GM18858 (cell line): ENCODE measurements at regions not wholly inside any gene's neighbourhood (a gene's known extent, or its start where the extent isn't known, plus 50 kb on each side); places are given as distances from the start of the nearest gene placed in this dataset.

ENCODE experiments used
- ATAC-seq: cut with Tn5 transposase; IDR thresholded peaks from one replicate; pipeline ENCODE4 v1.9.1; 2021; ENCODE audit not compliant: unreplicated experiment

DNA sequence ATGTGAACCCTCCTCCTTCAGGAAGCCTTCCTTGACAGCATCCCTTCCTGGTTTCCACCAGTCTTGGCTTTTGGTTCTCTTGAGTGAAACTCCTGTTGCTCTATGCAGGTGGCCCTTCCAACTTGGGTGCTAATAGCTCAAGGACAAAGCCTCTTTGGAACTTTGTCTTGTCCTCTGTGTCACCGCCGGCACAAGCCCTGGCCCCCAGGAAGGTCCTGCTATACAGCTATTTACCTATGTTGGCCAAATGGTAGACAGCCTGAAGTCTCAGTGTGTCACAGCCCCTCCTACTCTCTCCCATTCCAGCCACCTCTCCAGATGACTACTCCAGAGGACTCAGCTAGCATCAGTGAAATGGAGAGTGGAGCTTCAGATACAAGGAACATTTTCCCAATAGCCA is 94.7 kb upstream of the ZNF618 start:
- ATAC-seq = no peak

DNA sequence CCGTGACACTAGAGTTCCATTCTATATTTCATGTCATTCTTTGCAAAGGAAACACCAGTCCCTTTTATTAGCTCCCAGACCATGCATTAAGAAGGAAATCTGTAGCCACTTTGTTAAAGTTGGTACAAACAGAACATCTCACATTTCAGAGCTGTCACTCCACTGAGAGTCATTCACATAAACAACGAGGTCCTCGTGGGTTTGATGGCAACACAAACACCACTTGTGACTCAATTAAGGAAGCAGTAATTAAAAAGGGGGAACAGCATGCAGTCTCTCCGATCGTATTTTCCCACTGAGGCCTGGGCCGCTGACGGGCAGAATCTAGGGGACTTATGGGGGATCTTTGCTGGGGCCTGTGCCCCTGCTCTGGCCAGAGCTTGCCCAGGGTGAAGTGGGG is 94.2 kb upstream of the ZNF618 start:
- no peak for ATAC-seq

DNA sequence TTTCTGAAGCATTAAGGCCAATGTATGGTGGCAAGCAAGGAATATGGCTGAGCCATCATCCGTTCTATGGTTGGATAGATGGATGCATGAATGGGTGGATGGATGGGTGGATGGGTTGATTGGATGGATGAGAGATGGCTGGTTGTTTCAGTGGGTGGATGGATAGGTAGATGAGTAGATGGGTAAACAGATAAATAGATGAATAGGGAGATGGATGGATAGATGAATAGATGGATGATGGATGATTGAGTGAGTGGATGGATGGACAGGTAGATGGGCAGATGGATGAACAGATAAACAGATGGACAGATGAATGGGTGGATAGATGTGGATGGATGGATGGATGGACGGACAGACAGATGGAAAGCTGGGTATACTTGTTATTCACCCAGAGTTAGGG is 92.6 kb upstream of the ZNF618 start:
- ATAC-seq = no peak

DNA sequence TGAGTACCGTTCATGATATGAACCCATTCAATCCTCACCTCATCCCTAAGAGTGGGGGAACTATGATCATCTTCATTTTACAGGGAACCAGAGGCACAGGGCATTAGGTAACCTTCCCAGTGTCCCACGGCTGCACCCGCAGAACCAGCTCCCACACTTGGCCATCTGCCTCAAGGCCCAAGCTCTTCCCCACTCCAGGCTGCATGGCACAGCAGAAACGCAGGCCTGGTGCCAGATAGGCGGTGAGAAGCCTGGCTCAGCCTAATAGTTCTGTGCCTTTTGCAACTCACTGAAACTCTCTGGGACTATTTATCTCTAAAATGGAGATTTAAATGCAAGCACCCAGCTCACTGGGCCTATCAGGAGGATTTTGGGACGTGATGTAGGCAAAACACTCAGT is 90.8 kb upstream of the ZNF618 start:
- no peak for ATAC-seq

DNA sequence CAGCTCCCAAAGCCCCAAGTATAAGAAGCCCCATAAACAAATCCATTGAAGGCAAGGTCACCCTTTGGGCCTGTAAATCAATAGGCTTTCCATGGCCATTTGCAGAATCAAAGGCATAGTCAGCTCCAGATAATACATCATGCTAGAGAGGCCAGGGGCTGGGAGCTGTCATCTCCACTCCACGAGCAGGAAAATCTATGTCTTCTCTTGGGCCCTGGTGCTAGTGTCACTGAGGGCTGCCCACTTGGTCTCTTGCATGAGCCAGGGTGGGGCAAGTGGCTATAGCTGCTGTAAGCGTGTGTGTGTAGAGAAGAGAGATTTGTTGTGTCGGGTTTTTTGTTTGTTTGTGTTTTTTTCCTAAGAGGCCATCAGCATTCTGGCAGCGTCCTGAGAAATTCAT is 90.0 kb upstream of the ZNF618 start:
- no peak for ATAC-seq

DNA sequence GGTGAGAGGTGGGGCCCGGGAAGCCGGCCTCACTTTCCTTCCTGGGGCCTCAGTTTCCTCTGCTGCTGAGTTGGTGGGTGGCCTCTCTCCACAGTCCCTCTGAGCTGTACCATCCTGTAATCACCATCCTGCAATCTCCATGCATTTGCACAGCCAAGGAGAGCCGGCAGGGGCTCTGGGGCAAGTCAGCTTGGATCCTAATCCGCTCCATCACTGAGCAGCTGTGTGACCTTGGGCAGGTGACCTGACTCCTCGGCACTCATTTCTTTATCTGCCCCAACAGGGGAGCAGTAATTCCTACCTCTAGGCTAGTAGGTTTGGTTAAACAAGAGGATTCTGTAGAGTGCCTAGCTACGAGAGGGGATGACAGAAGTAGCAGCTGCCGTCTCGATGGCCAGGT is 88.2 kb upstream of the ZNF618 start:
- no peak for ATAC-seq

DNA sequence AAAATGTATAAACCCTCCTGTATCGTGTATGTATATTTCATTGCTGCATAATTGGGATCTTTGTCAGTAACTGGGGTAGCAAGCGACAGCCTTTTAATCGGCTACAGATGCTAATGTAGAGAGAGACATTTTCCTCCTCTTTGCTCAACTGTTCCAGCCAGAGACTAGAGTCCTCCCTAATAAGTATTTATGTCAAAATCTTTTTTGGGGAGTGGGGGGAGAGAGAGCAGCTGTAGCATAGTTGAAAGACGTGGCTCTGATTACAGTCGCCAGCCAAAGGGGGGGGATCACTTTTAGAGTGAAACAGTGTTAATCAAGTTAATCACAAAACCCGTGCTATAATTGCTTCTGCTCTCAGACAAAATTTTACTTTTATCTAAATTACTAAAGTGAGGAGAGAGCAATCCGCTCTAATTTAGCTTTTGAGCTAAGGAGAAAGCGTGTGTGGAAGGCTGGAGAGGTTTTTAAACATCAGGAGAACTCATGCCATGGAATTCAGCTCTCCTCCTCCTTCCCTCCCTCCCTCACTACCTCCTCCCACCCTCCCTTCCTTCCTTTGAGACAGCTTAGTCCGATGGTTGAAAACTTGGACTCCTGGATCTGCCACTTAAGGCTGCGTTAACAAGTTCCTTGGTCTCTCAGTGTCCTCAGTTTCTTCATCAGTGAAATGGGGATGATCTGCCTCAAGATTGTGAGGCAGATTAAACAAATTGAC is 87.3 kb upstream of the ZNF618 start:
- ATAC-seq = no peak

DNA sequence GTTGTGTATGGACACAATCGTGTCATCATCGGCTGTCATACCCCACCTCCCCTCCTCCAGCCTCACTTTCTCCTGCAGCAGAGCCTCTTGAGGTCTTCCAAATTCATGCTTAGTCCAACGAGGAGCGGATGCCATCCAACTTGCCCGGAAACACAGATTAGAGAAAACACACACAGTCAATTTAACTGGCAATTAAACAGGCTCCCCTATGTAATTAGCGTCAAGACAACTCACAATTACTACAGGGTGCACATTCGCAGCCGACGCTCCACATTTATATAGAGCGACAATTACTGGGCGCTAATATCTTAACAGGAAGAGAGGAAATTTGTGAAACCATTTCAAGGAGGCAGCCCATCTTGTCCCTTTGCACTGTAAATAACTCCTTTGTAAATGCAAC is 86.0 kb upstream of the ZNF618 start:
- ATAC-seq = no peak

DNA sequence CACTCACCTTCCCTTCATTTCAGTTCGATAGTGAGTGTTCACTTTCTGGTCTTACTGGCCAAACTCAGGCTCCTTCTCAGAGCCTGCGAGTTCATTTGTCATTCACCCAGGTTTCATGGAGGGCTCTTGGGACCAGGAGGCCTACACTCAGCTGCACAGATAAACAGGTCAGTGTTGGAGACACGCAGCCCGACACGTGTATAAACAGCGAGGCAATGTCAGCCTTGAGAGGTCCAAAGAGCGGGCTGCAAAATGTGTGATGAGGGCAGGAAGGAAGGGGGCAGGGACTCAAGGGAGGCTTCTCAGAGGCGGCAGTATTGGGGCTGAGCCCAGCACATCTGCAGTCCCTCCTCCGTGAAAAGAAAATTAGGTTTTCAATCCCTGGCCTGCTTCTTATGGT is 82.6 kb upstream of the ZNF618 start:
- no peak for ATAC-seq

DNA sequence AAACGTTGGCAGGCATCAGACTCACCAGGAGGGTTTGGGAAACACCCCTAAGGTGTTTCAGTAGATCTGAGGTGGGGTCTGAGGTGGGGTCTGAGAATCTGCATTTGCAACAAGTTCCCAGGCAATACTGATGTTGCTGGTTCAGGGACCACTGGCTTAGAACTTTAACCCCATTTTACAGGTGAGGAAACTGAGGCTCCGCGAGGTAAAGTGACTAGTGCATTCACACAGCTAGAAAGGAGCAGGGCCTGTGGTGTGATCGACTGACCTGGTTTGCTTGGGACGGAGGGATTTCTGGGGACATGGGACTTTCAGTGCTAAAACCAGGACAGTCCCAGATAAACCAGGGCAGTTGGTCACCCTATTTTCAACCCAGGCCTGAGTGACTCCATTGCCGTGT is 81.4 kb upstream of the ZNF618 start:
- ATAC-seq = no peak

DNA sequence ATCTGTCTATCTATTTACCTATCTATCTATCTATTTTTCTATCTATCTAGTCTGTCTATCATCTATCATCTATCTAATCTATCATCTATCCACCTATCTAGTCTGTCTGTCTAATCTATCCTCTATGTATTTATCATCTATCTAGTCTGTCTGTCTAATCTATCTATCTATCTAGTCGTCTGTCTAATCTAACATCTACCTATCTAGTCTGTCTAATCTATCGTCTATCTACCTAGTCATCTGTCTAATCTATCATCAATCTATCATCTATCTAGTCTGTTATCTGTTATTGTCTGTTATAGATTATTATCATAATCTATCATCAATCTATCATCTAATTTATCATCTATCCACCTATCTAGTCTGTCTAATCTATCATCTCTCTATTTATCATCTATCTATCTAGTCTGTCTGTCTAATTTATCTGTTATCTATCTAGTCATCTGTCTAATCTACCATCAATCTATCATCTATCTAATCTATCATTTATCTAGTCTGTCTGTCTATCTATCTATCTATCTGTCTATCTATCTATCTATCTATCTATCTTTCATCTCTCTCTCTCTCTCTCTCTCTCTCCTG is 80.2 kb upstream of the ZNF618 start:
- no peak for ATAC-seq

DNA sequence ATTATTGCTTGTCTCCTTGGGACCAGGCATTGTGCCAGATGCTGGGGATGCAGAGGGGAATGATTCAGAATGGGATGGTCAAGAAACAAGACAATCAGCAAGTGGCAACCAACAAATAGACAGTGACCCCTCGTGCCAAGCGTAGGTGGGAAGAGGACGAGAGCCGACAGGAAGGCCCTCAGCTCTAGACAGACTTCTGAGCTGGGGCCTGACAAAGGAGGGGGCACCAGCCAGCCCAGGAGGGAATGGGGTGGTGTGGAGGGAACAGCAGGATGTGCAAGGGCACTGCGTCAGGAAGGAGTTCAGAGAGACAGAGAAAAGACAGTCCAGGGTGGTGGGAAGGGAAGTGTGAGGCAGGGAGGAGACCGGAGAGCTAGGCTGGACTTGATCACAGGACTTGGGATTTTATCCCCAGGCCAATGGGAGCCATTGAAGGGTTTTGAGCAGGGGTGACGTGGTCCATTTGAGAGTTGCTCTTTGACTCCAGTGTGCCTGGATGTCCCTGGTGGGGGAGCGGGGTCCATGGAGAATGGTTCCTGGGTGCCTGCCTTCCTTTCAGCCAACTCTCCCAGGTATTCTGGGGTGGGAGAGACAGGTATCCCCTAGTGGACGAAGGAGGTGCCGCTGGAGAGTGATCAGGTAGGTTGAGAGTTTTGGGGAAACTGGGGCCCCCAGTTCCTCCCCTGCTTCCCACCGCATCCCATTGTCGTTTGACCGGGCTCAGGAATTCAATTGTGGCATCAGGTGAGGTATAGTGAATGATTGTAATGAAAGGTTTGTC is 79.3 kb upstream of the ZNF618 start:
- ATAC-seq = no peak

DNA sequence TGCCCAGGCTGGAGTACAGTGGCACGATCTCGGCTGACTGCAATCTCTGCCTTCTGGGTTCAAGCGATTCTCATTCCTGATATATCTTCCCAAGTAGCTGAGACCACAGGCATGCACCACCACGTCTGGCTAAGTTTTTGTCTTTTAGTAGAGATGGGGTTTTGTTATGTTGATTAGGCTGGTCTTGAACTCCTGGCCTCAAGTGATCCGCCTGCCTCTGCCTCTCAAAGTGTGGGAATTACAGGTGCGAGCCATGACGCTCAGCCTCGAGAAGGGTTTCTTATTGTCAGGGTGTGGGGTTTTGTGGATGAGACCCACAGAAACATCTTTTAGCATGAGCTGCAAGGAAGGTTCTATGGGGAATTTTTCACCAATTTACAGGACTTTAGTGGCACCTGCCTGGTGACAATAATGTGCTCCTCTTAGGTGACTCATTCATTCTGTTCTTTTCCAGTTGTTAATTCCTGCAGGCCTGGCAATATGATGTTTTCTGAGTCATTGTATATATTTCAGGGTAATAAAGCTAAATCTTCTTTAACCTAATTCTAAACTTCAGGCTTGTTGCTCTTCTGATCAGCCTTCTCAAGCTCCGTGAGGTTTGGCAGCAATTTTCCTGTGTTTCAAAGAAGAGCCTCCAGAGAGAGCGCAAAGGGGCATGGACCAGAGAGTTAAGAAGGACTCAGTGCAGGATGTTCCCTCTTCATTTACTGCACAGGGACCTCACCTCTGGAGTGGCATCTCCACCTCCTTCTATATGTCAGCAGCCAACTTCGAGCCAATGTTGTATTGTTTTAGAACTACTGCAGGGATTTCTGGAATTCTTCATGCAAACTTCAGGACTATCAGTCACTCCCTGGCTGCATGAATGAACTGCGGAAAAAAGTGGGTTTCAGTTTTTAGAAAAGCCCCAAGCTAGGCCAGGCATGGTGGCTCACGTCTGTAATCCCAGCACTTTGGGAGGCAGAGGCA is 77.8 kb upstream of the ZNF618 start:
- no peak for ATAC-seq

DNA sequence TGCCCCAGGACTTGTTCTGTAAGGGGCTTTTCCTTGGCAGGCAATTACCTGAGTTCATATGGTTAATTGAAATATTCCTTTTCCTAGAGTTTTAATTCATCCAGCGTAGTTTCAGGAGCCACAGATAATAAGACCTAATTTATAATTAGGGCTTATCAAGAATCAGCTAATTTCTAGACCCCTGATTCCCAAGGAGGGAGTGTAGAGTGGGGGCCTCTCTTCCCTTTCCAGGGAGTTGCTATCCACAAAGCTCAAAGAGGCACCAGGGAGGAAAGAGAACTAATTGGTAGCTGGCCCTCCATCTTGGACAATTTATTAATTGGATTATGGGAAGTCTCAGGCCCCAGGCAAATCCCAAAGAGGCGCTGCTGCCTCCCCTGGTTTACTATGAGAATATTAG is 75.8 kb upstream of the ZNF618 start:
- ATAC-seq = no peak

DNA sequence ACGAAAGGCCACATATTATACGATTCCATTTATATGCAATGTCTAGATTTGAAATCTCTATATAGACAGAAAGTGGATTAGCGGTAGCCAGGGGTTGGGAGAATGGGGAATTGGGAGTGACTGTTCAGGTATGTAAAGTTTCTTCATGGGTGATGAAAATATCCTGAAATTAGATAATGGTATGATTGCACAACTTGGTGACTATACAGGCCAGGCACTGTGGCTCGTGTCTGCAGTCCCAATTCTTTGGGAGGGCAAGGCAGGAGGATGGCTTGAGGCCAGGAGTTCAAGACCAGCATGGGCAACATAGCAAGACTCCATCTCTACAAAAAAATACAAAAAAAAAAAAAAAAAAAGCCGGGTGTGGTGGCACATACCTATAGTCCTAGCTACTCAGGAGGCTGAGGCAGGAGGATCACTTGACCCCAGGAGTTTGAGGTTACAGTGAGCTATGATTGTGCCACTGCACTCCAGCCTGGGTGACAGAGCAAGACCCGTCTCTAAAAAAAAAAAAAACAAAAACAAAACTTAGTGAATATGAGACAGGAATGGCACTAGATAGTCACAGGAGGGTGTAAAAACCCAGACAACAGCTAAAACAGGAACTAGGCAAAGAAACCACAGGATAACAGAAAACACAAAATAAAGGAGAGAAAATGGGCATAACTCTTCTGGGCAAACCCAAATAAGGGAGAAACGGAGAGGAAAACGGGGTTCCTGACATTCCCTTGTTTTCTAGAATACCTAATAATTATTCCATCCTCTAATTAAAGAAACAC is 72.1 kb upstream of the ZNF618 start:
- ATAC-seq = no peak

DNA sequence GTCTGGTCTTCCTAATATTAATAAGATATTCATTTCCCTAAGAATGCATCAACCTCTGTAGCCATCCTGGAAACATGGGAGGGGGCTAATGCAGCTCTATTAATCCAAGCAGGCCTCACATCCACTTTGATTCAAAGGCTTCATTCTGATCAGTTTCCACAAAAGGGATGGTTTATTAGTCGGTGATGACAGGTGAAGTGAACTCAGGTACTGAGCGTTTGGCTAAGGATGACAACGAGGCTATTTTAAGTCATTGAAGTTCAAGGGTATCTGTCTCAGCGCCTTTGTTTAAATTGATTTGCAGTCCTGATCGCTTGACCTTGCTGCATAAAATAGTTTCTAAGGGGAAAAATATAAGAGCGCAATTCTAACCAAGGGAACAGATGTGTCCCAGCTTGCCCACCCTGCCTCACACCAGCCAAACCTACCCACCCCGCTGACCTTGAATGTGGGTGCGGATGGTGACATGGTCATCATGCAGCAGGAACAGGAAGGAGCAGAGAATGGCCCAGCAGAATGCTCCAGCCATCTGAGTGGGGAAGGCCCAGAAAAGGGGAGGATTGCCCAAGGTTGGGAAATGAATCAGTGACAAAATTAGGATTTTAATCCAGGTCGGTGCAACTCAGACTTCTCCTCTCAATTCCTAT is 70.5 kb upstream of the ZNF618 start:
- no peak for ATAC-seq

DNA sequence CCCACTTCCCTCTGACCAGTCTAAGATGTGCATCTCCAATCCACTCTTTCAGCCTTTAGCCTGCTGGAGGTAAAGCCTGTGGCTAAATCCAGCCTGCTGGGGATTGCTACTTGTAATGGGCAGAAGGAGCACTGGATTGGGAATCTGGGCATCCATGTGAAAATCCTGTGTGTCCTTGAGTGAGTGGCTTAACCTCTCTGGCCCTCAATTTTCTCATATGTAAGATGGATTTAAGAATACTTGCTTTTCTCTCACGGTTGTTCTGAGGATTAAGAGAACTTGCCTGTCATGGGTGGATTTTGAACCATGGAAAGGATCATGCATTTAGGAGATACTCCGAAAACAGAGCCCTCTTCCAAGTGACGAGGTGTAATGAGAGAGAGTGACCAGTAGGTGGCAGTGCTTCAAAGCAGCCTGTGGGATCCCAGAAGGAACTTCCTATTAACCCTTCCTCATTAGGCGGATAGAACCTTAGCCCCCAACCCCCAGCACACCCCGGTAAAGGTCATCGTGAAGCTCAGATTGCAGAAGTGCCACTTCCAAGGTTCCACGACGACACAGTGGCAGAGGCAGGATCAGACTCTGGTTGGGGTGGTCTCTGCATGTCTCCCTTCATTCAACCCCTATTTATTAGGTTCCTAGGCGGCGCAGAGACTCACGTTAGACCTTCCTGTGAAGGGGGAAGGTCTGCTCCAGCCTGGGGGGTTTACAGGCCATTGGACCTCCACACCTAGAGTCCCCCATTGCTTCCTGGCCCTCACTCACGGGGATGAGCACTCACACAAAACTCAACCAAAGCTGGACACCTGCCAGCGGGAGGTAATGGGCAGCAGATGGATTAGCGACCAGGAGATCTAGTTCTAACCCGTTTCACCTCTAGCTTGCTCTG is 68.7 kb upstream of the ZNF618 start:
- no peak for ATAC-seq

DNA sequence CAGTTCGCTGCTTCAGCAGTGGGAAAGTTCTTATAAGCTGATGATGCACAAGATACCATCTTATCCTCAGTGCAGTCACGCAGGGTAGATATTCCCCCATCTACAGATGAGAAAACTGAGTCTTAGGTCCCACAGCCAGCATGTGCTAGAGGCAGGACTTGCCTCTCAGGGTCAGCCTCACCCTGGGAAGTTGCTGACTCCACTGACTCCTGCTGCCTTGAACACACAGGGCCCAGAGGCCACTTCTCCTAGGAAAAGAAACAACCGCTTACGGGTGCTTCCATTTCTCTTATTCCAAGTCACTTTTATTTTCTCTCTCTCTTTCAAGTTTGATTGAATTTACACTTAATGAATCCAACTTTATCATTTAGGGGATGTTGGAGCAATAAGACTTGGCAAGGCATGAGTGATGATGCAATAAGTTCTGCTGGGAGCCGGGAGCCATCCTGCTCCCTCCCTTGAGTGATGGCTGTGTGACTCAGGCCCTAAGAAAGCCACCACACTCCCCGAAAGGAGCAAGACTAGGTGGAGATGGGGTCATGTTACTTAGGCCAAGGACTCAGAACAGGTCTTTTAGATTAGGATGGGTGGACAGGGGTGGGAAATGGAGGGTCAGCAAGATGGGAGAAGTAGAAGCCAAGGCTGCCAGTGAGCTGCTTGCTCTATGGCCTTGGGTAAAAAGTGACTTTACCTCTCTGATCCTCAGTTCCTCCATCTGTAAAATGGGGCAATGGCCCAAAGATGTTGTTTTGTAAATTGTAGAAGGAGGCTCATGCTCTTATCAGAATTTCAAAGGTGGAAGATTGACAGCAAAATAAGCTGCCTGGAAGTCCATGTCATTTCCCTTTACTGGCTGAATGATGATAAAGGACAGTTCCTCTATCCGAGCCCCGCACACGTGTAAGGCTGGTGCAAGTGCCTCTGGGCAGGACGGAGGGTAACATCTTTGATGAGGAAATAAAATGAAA is 67.4 kb upstream of the ZNF618 start:
- no peak for ATAC-seq
